ENCODE measurements at regions not wholly inside any gene's neighbourhood (a gene's known extent, or its start where the extent isn't known, plus 50 kb on each side); places are given as distances from the start of the nearest gene placed in this dataset.

DNA sequence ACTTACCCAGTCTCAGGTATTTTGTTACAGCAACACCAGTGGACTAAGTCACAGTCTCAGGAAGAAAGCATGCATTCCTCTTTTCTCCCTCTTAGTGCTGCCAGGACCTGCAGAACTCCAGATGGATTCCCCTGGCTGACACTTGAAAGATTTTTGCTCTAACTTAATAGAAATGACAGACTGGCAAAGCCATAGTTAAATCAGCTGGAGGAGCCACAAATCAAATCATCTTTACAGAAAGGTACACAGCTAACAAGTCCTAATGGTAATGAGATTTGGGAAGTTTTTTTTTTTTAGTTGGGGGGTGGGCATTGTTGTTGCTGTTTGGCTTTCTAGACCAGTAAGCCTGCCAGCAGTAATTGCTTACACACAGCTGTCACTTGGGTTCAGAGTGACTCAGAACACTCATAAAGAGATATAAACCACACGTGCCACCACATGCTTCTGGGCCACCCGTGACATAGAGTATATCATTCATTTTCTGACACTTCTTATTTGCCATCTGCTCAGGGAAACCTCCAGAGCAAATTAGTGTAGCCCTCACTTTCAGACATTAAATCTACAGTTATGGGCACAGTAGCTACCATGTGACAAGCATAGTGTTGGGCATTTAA, 72.4 kb downstream of the FH start:
- TF ChIP-seq CTCF (conservative IDR thresholded peaks at IDR 0.05; ENCODE audit: low read depth, low read length) = no peak
- no peak for TF ChIP-seq EZH2 (IDR thresholded peaks at IDR 0.05; ENCODE audit: low read length, unreplicated experiment)

Measured in PC-3 (cell line).